SK-N-SH (cell line): ENCODE measurements at regions not wholly inside any gene's neighbourhood (a gene's known extent, or its start where the extent isn't known, plus 50 kb on each side); places are given as distances from the start of the nearest gene placed in this dataset.

Experiments used
- CTCF ChIA-PET: fragments of 300-600, 350-600 bp; formaldehyde crosslinking; extraction: SDS; loops from one replicate; lab custom pipeline; 2021; lab: Yijun Ruan, JAX
- POLR2A ChIA-PET: fragments of 350-600 bp; sonication (Branson Sonifier 250); formaldehyde crosslinking; extraction: SDS; loops from one replicate; lab custom pipeline; 2020; ENCODE audit warnings: antibody characterized with exemption, inconsistent platforms; lab: Yijun Ruan, JAX
- DNase-seq: peaks from one replicate; pipeline ENCODE4 v3.0.0; 2012
- H2AFZ ChIP-seq: fragments of 200-600 bp; sonication (generic); 2 replicates; pipeline ENCODE4 v1.8.1; 2016; ENCODE audit warnings: antibody characterized with exemption, mild to moderate bottlenecking, low read depth
- H3F3A ChIP-seq: fragments of 200-600 bp; sonication (generic); replicated peaks from 2 replicates; pipeline ENCODE3; 2016; ENCODE audit warnings: antibody characterized with exemption, mild to moderate bottlenecking; ENCODE audit not compliant: insufficient read depth
- H3K27ac ChIP-seq, 2 experiments: fragments of 200-500 bp in 1 of 2; fragments of 200-600 bp in 1 of 2; sonication (Bioruptor generic) in 1 of 2; sonication (generic), shearing (Covaris generic) in 1 of 2; 2 replicates each; pipeline versions ENCODE4 v1.5.1 to v1.6.1; 2014 to 2016; ENCODE audit warnings: low read depth in 2 of 2, inconsistent platforms in 1 of 2, low read length in 1 of 2, mild to moderate bottlenecking in 1 of 2, mixed read lengths in 1 of 2
- H3K27me3 ChIP-seq: fragments of 200-600 bp; sonication (generic), shearing (Covaris generic); 2 replicates; pipeline ENCODE4 v1.6.1; 2016; ENCODE audit warnings: mixed run types; ENCODE audit not compliant: insufficient read depth
- H3K36me3 ChIP-seq, 2 experiments: fragments of 200-500 bp in 1 of 2; fragments of 200-600 bp in 1 of 2; sonication (Bioruptor generic) in 1 of 2; sonication (generic) in 1 of 2; replicated peaks in 1 of 2; 2 replicates each; pipeline versions ENCODE3 to v1.5.1; 2014 to 2016; ENCODE audit warnings: low read length in 1 of 2, mild to moderate bottlenecking in 1 of 2; ENCODE audit not compliant: insufficient read depth in 2 of 2, control insufficient read depth in 1 of 2
- H3K4me1 ChIP-seq, 2 experiments: fragments of 200-500 bp in 1 of 2; fragments of 200-600 bp in 1 of 2; sonication (Bioruptor generic) in 1 of 2; sonication (generic), shearing (Covaris generic) in 1 of 2; 2 replicates each; pipeline versions ENCODE4 v1.5.1 to v1.6.1; 2014 to 2016; ENCODE audit warnings: low read depth in 1 of 2, low read length in 1 of 2, mixed run types in 1 of 2; ENCODE audit not compliant: insufficient read depth in 2 of 2, control insufficient read depth in 1 of 2
- H3K4me2 ChIP-seq: fragments of 200-600 bp; sonication (generic), shearing (Covaris generic); 2 replicates; pipeline ENCODE4 v1.6.1; 2017; ENCODE audit warnings: mixed run types
- H3K4me3 ChIP-seq, 2 experiments: fragments of 200-500 bp in 1 of 2; fragments of 200-600 bp in 1 of 2; sonication (Bioruptor generic) in 1 of 2; sonication (generic), shearing (Covaris generic) in 1 of 2; 2 replicates each; pipeline versions ENCODE4 v1.5.1 to v1.8.1; 2014 to 2016; ENCODE audit warnings: low read depth in 2 of 2, inconsistent platforms in 1 of 2, low read length in 1 of 2, mild to moderate bottlenecking in 1 of 2, mixed read lengths in 1 of 2, moderate library complexity in 1 of 2
- H3K79me2 ChIP-seq: fragments of 200-600 bp; sonication (generic); 2 replicates; pipeline ENCODE4 v1.8.1; 2017; ENCODE audit warnings: mild to moderate bottlenecking; ENCODE audit not compliant: insufficient read depth
- H3K9ac ChIP-seq: fragments of 200-600 bp; sonication (generic); 2 replicates; pipeline ENCODE4 v1.6.1; 2017; ENCODE audit warnings: mixed run types
- H3K9me2 ChIP-seq: fragments of 200-600 bp; sonication (generic); 2 replicates; pipeline ENCODE4 v1.6.1; 2017; ENCODE audit warnings: mixed run types
- H3K9me3 ChIP-seq: fragments of 200-600 bp; sonication (generic); 2 replicates; pipeline ENCODE4 v1.6.1; 2017; ENCODE audit warnings: mixed run types, mild to moderate bottlenecking, moderate library complexity
- H4K20me1 ChIP-seq: fragments of 200-600 bp; sonication (generic); 2 replicates; pipeline ENCODE4 v1.6.1; 2017; ENCODE audit warnings: mild to moderate bottlenecking, mixed run types; ENCODE audit not compliant: insufficient read depth
- ELF1 ChIP-seq: IDR thresholded peaks from 2 replicates; pipeline ENCODE4 v1.4.0; 2012
- EP300 ChIP-seq, 2 experiments: IDR thresholded peaks; 2 replicates each; pipeline versions ENCODE4 v1.4.0 to v1.6.1; 2012; ENCODE audit warnings: borderline replicate concordance in 1 of 2, low read depth in 1 of 2, low read length in 1 of 2
- EZH2phosphoT487 ChIP-seq: fragments of 200-600 bp; sonication (generic); IDR thresholded peaks from 2 replicates; pipeline ENCODE4 v1.6.1; 2017; ENCODE audit warnings: low read depth, mixed run types, mild to moderate bottlenecking, antibody characterized with exemption, moderate library complexity, borderline replicate concordance
- FOXJ3 ChIP-seq: sonication (generic); formaldehyde crosslinking; IDR thresholded peaks from 2 replicates; pipeline ENCODE4 v1.5.1; 2020; ENCODE audit warnings: mild to moderate bottlenecking, missing genetic modification reagents
- FOXM1 ChIP-seq: IDR thresholded peaks from 2 replicates; pipeline ENCODE4 v1.4.0; 2012; ENCODE audit warnings: low read depth, mild to moderate bottlenecking
- GABPA ChIP-seq: IDR thresholded peaks from 2 replicates; pipeline ENCODE4 v1.4.0; 2012; ENCODE audit warnings: low read depth, mild to moderate bottlenecking
- GATA2 ChIP-seq: sonication (generic); formaldehyde crosslinking; IDR thresholded peaks from 2 replicates; pipeline ENCODE4 v1.5.0; 2020; ENCODE audit warnings: mild to moderate bottlenecking, missing genetic modification reagents
- JUND ChIP-seq: IDR thresholded peaks from 2 replicates; pipeline ENCODE4 v1.4.0; 2012
- MEF2A ChIP-seq: IDR thresholded peaks from 2 replicates; pipeline ENCODE4 v1.4.0; 2012; ENCODE audit warnings: low read depth, borderline replicate concordance
- MXI1 ChIP-seq: IDR thresholded peaks from 2 replicates; pipeline ENCODE4 v1.6.1; 2012; ENCODE audit warnings: mild to moderate bottlenecking, low read depth, low read length, improper control_type of control experiment
- NRF1 ChIP-seq: IDR thresholded peaks from 2 replicates; pipeline ENCODE4 v1.6.1; 2012; ENCODE audit warnings: low read depth, mild to moderate bottlenecking, low read length
- RAD21 ChIP-seq: IDR thresholded peaks from 2 replicates; pipeline ENCODE4 v1.6.1; 2012; ENCODE audit warnings: mild to moderate bottlenecking, low read length
- RCOR1 ChIP-seq: fragments of 150-350 bp; IDR thresholded peaks from 2 replicates; pipeline ENCODE4 v1.6.1; 2017; ENCODE audit warnings: antibody characterized with exemption, low read length
- RXRA ChIP-seq: IDR thresholded peaks from 2 replicates; pipeline ENCODE4 v1.4.0; 2012; ENCODE audit warnings: low read depth, mild to moderate bottlenecking, borderline replicate concordance
- TAF1 ChIP-seq: IDR thresholded peaks from 2 replicates; pipeline ENCODE4 v1.6.1; 2012; ENCODE audit warnings: low read depth, mild to moderate bottlenecking, low read length, moderate library complexity, borderline replicate concordance
- TCF12 ChIP-seq: IDR thresholded peaks from 2 replicates; pipeline ENCODE4 v1.4.0; 2012
- TEAD4 ChIP-seq: IDR thresholded peaks from 2 replicates; pipeline ENCODE4 v1.4.0; 2012; ENCODE audit warnings: mild to moderate bottlenecking, borderline replicate concordance; ENCODE audit not compliant: insufficient read depth
- YY1 ChIP-seq: IDR thresholded peaks from 2 replicates; pipeline ENCODE4 v1.4.0; 2012; ENCODE audit warnings: low read depth, mild to moderate bottlenecking
- WGBS: methylation state at CpG from one replicate; pipeline ENCODE4 v1.1.6; 2017; ENCODE audit warnings: low lambda C conversion rate; 5-methylcytosine and 5-hydroxymethylcytosine counted together
- TF ChIP-seq, protein P1 (sequence below): IDR thresholded peaks from 2 replicates; pipeline ENCODE4 v1.4.0; 2012; ENCODE audit warnings: low read depth, borderline replicate concordance
- TF ChIP-seq, protein P2 (sequence below): IDR thresholded peaks from 2 replicates; pipeline ENCODE4; 2012
- TF ChIP-seq, protein P3 (sequence below): IDR thresholded peaks from 2 replicates; pipeline ENCODE4 v1.4.0; 2012; ENCODE audit warnings: low read depth
- TF ChIP-seq, protein P4 (sequence below): IDR thresholded peaks from 2 replicates; pipeline ENCODE4 v1.4.0; 2012; ENCODE audit warnings: low read depth, borderline replicate concordance

DNA sequence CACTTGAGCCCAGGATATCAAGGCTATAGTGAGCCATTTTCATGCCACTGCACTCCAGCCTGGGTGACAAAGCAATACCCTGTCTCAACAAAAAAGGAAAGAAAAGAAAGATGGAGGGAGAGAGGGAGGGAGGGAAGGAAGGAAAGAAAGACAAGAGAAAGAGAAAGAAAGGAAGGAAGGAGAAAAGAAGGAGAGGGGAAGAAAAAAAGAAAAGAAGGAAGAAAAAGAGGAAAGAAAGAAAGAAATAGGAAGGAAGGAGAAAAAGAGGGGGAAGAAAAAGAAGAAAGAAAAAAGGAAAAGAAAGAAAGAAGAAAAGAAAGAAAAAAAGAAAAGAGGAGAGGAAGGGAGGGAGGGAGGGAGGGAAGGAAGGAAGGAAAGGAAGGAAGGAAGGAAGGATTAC is 321.5 kb upstream of the CNTNAP2 start:
- no peak overlapping the region for H3K4me3 ChIP-seq
- POLR2A ChIA-PET = no interaction called here
- H2AFZ ChIP-seq = no peak overlapping the region
- TF ChIP-seq EZH2phosphoT487 (no peak), RAD21 (no peak), TAF1 (no peak), GATA2 (CRISPR knock-in tag) (no peak), NRF1 (no peak), RCOR1 (no peak)
- TF ChIP-seq, protein P1, sequence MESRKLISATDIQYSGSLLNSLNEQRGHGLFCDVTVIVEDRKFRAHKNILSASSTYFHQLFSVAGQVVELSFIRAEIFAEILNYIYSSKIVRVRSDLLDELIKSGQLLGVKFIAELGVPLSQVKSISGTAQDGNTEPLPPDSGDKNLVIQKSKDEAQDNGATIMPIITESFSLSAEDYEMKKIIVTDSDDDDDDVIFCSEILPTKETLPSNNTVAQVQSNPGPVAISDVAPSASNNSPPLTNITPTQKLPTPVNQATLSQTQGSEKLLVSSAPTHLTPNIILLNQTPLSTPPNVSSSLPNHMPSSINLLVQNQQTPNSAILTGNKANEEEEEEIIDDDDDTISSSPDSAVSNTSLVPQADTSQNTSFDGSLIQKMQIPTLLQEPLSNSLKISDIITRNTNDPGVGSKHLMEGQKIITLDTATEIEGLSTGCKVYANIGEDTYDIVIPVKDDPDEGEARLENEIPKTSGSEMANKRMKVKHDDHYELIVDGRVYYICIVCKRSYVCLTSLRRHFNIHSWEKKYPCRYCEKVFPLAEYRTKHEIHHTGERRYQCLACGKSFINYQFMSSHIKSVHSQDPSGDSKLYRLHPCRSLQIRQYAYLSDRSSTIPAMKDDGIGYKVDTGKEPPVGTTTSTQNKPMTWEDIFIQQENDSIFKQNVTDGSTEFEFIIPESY = no peak
- TF ChIP-seq, all 33 proteins: peak for 0
- no peaks in the 10 kb centered on the region for H3K36me3 ChIP-seq
- no peaks in the 10 kb centered on the region for H3K27me3 ChIP-seq
- H3F3A ChIP-seq = no peaks in the 10 kb centered on the region
- CTCF ChIA-PET = no interaction called here
- no peaks in the 10 kb centered on the region for H3K79me2 ChIP-seq
- H3K4me1 ChIP-seq = no peaks in the 10 kb centered on the region
- no peak for DNase-seq
- no peak overlapping the region for H3K9ac ChIP-seq
- H3K9me2 ChIP-seq = no peaks in the 10 kb centered on the region
- H3K27ac ChIP-seq = no peak overlapping the region
- no peaks in the 10 kb centered on the region for H4K20me1 ChIP-seq
- H3K4me2 ChIP-seq = no peak overlapping the region
- H3K9me3 ChIP-seq = peaks cover 4% of the 10 kb centered on the region

DNA sequence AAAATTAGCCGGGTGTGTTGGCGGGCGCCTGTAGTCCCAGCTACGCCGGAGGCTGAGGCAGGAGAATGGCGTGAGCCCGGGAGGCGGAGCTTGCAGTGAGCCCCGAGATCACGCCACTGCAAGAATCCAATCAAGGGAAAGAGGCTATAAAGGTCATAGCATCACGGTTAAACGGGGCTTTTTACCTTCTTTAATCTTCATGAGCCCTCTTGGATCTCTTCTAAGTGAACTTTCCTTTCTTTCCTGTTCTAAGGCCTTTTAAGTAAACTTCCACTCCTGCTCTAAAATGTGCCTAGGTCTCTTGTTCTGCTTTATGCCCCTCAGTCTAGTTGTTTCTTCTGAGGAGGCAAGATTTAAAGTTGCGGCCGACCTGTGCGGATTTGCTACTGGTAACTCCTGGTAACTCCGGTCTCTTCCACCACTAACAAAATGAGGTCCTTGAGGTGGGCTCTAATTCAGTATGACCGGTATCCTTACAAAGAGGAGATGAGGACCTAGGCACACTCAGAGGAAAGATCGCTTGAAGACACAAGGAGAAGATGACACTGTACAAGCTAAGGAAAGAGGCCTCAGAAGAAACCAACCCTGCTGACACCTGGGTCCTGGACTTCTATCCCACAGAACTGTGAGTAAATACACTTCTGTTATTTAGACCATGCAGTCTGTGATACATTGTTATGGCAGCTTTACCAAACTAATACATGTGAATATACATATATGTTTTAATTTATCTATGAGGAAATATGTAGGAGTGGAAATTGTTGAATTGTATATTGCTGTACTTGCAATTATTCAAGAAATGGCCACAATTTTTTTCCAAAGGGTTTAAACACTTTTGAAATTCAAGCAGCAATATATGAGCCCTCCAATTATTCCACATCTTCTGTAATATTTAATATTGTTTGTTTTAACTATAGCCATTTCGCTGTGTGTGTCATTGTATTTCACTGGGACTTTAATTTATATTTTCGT is 331.5 kb upstream of the CNTNAP2 start:
- no peak overlapping the region for H3K9ac ChIP-seq
- H3K36me3 ChIP-seq = no peaks in the 10 kb centered on the region
- H3K4me2 ChIP-seq = no peak overlapping the region
- TF ChIP-seq, protein P2, sequence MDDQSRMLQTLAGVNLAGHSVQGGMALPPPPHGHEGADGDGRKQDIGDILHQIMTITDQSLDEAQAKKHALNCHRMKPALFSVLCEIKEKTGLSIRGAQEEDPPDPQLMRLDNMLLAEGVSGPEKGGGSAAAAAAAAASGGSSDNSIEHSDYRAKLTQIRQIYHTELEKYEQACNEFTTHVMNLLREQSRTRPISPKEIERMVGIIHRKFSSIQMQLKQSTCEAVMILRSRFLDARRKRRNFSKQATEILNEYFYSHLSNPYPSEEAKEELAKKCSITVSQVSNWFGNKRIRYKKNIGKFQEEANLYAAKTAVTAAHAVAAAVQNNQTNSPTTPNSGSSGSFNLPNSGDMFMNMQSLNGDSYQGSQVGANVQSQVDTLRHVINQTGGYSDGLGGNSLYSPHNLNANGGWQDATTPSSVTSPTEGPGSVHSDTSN = no peak
- TF ChIP-seq, protein P3, sequence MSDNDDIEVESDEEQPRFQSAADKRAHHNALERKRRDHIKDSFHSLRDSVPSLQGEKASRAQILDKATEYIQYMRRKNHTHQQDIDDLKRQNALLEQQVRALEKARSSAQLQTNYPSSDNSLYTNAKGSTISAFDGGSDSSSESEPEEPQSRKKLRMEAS = no peak
- TF ChIP-seq RXRA = no peak
- TF ChIP-seq MEF2A = no peak
- no peak for TF ChIP-seq RAD21
- no peak for TF ChIP-seq EZH2phosphoT487
- no peak for TF ChIP-seq TAF1
- no peak for TF ChIP-seq FOXM1
- TF ChIP-seq YY1 = no peak
- no peak for TF ChIP-seq TEAD4
- no peak for TF ChIP-seq TCF12
- TF ChIP-seq MXI1 = no peak
- TF ChIP-seq GATA2 (CRISPR knock-in tag) = no peak
- no peak for TF ChIP-seq JUND
- no peak for TF ChIP-seq GABPA
- TF ChIP-seq, protein P4, sequence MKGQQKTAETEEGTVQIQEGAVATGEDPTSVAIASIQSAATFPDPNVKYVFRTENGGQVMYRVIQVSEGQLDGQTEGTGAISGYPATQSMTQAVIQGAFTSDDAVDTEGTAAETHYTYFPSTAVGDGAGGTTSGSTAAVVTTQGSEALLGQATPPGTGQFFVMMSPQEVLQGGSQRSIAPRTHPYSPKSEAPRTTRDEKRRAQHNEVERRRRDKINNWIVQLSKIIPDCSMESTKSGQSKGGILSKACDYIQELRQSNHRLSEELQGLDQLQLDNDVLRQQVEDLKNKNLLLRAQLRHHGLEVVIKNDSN = no peak
- no peak for TF ChIP-seq ELF1
- TF ChIP-seq EP300 (IDR thresholded peaks at IDR 0.05; ENCODE audit: borderline replicate concordance in 1 of 2, low read depth in 1 of 2, low read length in 1 of 2) = no peak
- no peak for TF ChIP-seq FOXJ3 (CRISPR knock-in tag)
- peaks cover 12% of the 10 kb centered on the region for H3K9me3 ChIP-seq
- H3K9me2 ChIP-seq = no peaks in the 10 kb centered on the region
- no peaks in the 10 kb centered on the region for H4K20me1 ChIP-seq
- 43% methylated on average over 20 of the region's 20 CpGs for WGBS
- no peaks in the 10 kb centered on the region for H3K4me1 ChIP-seq
- no peaks in the 10 kb centered on the region for H3K27me3 ChIP-seq
- POLR2A ChIA-PET = no interaction called here
- H3K79me2 ChIP-seq = no peaks in the 10 kb centered on the region
- no peak overlapping the region for H3K27ac ChIP-seq
- no peak overlapping the region for H2AFZ ChIP-seq
- no peak overlapping the region for H3K4me3 ChIP-seq
- CTCF ChIA-PET = no interaction called here
- H3F3A ChIP-seq = no peaks in the 10 kb centered on the region
- no peak for DNase-seq
